ENCODE measurements at regions not wholly inside any gene's neighbourhood (a gene's known extent, or its start where the extent isn't known, plus 50 kb on each side); places are given as distances from the start of the nearest gene placed in this dataset.

GRCh38 chr6:40083141-40083920 lies 149.1 kb upstream of the MOCS1 start:
- DNase-seq (ENCODE audit: low read depth in 2 of 3, low spot score in 2 of 3), result no peak

GRCh38 chr6:40082278-40083043 lies 148.2 kb upstream of the MOCS1 start:
- DNase-seq (ENCODE audit: low read depth in 2 of 3, low spot score in 2 of 3), result no peak

GRCh38 chr6:40077736-40078135 lies 143.5 kb upstream of the MOCS1 start:
- DNase-seq (ENCODE audit: low read depth in 2 of 3, low spot score in 2 of 3), result no peak

GRCh38 chr6:40077315-40077714 lies 143.1 kb upstream of the MOCS1 start:
- DNase-seq (ENCODE audit: low read depth in 2 of 3, low spot score in 2 of 3), result no peak

- DNase-seq (ENCODE audit: low read depth in 2 of 3, low spot score in 2 of 3), result no peak
These were observed 140.9 kb upstream of the MOCS1 start for GRCh38 chr6:40075056-40075590.

- no peak for DNase-seq (ENCODE audit: low read depth in 2 of 3, low spot score in 2 of 3)
These were observed 140.2 kb upstream of the MOCS1 start for GRCh38 chr6:40074306-40075055.

GRCh38 chr6:40066372-40066771 lies 132.1 kb upstream of the MOCS1 start:
- DNase-seq (ENCODE audit: low read depth in 2 of 3, low spot score in 2 of 3), result no peak

GRCh38 chr6:40056865-40057264 lies 122.6 kb upstream of the MOCS1 start:
- no peak for DNase-seq (ENCODE audit: low read depth in 2 of 3, low spot score in 2 of 3)

- no peak for DNase-seq (ENCODE audit: low read depth in 2 of 3, low spot score in 2 of 3)
These were observed 120.3 kb upstream of the MOCS1 start for GRCh38 chr6:40054602-40055001.

- DNase-seq (ENCODE audit: low read depth in 2 of 3, low spot score in 2 of 3), result no peak
These were observed 119.9 kb upstream of the MOCS1 start for GRCh38 chr6:40054186-40054585.

- DNase-seq (ENCODE audit: low read depth in 2 of 3, low spot score in 2 of 3), result no peak
These were observed 114.9 kb upstream of the MOCS1 start for GRCh38 chr6:40049128-40049527.

- DNase-seq (ENCODE audit: low read depth in 2 of 3, low spot score in 2 of 3), result no peak
These were observed 109.9 kb upstream of the MOCS1 start for GRCh38 chr6:40044196-40044595.

- peak in 2 of 3 donors; percentile 26 to 75 for DNase-seq (ENCODE audit: low read depth in 2 of 3, low spot score in 2 of 3)
These were observed 108.0 kb upstream of the MOCS1 start for GRCh38 chr6:40042232-40042631.

- DNase-seq (ENCODE audit: low read depth in 2 of 3, low spot score in 2 of 3), result no peak
These were observed 104.8 kb upstream of the MOCS1 start for GRCh38 chr6:40039042-40039441.

- no peak for DNase-seq (ENCODE audit: low read depth in 2 of 3, low spot score in 2 of 3)
These were observed 104.4 kb upstream of the MOCS1 start for GRCh38 chr6:40038626-40039025.

- no peak for DNase-seq (ENCODE audit: low read depth in 2 of 3, low spot score in 2 of 3)
These were observed 103.0 kb upstream of the MOCS1 start for GRCh38 chr6:40037271-40037670.

GRCh38 chr6:40036186-40036585 lies 101.9 kb upstream of the MOCS1 start:
- no peak for DNase-seq (ENCODE audit: low read depth in 2 of 3, low spot score in 2 of 3)

- DNase-seq (ENCODE audit: low read depth in 2 of 3, low spot score in 2 of 3), result no peak
These were observed 94.2 kb upstream of the MOCS1 start for GRCh38 chr6:40028449-40028848.

- DNase-seq (ENCODE audit: low read depth in 2 of 3, low spot score in 2 of 3), result no peak
These were observed 88.6 kb upstream of the MOCS1 start for GRCh38 chr6:40022867-40023266.

- no peak for DNase-seq (ENCODE audit: low read depth in 2 of 3, low spot score in 2 of 3)
These were observed 85.9 kb upstream of the MOCS1 start for GRCh38 chr6:40020166-40020565.

GRCh38 chr6:40015530-40015929 lies 81.3 kb upstream of the MOCS1 start:
- DNase-seq (ENCODE audit: low read depth in 2 of 3, low spot score in 2 of 3), result no peak
